K562 (cell line): ENCODE measurements at regions not wholly inside any gene's neighbourhood (a gene's known extent, or its start where the extent isn't known, plus 50 kb on each side); places are given as distances from the start of the nearest gene placed in this dataset.

Experiments
- ATAC-seq: fragments of 200-7000 bp; cut with Tn5 transposase; 3 replicates; pipeline ENCODE4 v1.9.1; 2020; ENCODE audit warnings: moderate library complexity
- BruUV-seq: library from RNA; stranded (reverse); fragments of 400-500 nt; replicated peaks from 2 replicates; lab custom pipeline; 2021; lab: Mats Ljungman, UMichigan
- CTCF ChIA-PET: fragments of 300-600 bp; formaldehyde crosslinking; extraction: SDS; loops from one replicate; lab custom pipeline; 2021; ENCODE audit warnings: low intra/inter-chr PET ratio; lab: Yijun Ruan, JAX
- POLR2A ChIA-PET: fragments of 300-600, 350-650 bp; sonication (Branson Sonifier 250); formaldehyde crosslinking; extraction: SDS; loops from one replicate; lab custom pipeline; 2021; ENCODE audit warnings: antibody characterized with exemption, inconsistent platforms; lab: Yijun Ruan, JAX
- DNase-seq, 4 experiments: peaks; one replicate each; pipeline versions ENCODE4 v3.0.0 to v3.0.0-alpha.2; 2011 to 2018; ENCODE audit warnings: low spot score in 3 of 4, mixed read lengths in 3 of 4; ENCODE audit errors: extremely low read depth in 1 of 4
- FAIRE-seq: peaks from 2 replicates; lab custom pipeline; 2011; peaks lifted over from hg19 to GRCh38; lab: Jason Lieb, UNC
- H2AFZ ChIP-seq: 2 replicates; pipeline ENCODE4 v1.6.0; 2011; ENCODE audit warnings: low read depth, low read length, control low read depth, inconsistent platforms
- H3K27ac ChIP-seq: fragments of 200-600 bp; 3 replicates; pipeline ENCODE4 v1.8.0; 2011; ENCODE audit warnings: low read depth, mild to moderate bottlenecking, control low read depth, inconsistent platforms, low read length, moderate library complexity, mixed read lengths; ENCODE audit errors: extremely low read depth
- H3K27me3 ChIP-seq, 2 experiments: fragments of 300-600 bp in 1 of 2; 2 replicates in 1 of 2; 3 replicates in 1 of 2; pipeline versions ENCODE4 v1.6.0 to v1.8.0; 2011; ENCODE audit warnings: inconsistent platforms in 2 of 2, low read length in 2 of 2, mild to moderate bottlenecking in 1 of 2, mixed read lengths in 1 of 2, moderate library complexity in 1 of 2; ENCODE audit not compliant: control insufficient read depth in 2 of 2, insufficient read depth in 2 of 2
- H3K36me3 ChIP-seq: fragments of 300-600 bp; 3 replicates; pipeline ENCODE4 v1.8.0; 2011; ENCODE audit warnings: mild to moderate bottlenecking, low read length, inconsistent platforms; ENCODE audit not compliant: control insufficient read depth, insufficient read depth
- H3K4me1 ChIP-seq, 2 experiments: fragments of 200-600 bp in 1 of 2; replicated peaks in 1 of 2; 2 replicates in 1 of 2; 3 replicates in 1 of 2; pipeline versions ENCODE4 v1.5.1 to v1.8.0; 2011; ENCODE audit warnings: inconsistent platforms in 2 of 2, low read length in 2 of 2, mild to moderate bottlenecking in 1 of 2, mixed read lengths in 1 of 2, moderate library complexity in 1 of 2; ENCODE audit not compliant: control insufficient read depth in 2 of 2, insufficient read depth in 2 of 2
- H3K4me2 ChIP-seq: 2 replicates; pipeline ENCODE4 v1.6.1; 2011; ENCODE audit warnings: low read length, control low read depth, inconsistent platforms, mixed read lengths; ENCODE audit not compliant: insufficient read depth
- H3K4me3 ChIP-seq: fragments of 200-600 bp; sonication (generic), shearing (Covaris generic); 2 replicates; pipeline ENCODE4 v1.5.1; 2016; ENCODE audit warnings: control low read depth, inconsistent platforms
- H3K79me2 ChIP-seq: fragments of 200-600 bp; 3 replicates; pipeline ENCODE4 v1.8.0; 2011; ENCODE audit warnings: low read length, inconsistent platforms; ENCODE audit not compliant: control insufficient read depth, insufficient read depth
- H3K9ac ChIP-seq, 2 experiments: 2 replicates each; pipeline versions ENCODE4 v1.6.0 to v1.6.1; 2011; ENCODE audit warnings: low read depth in 2 of 2, low read length in 2 of 2, control low read depth in 1 of 2, inconsistent platforms in 1 of 2, mild to moderate bottlenecking in 1 of 2, mixed read lengths in 1 of 2; ENCODE audit not compliant: insufficient read depth in 1 of 2
- H3K9me1 ChIP-seq: one replicate; pipeline ENCODE4 v1.6.0; 2011; ENCODE audit warnings: inconsistent platforms, mild to moderate bottlenecking, low read length, moderate library complexity; ENCODE audit not compliant: control insufficient read depth, insufficient read depth
- H3K9me3 ChIP-seq: replicated peaks from 2 replicates; pipeline ENCODE4 v1.5.1; 2011; ENCODE audit warnings: low read depth, low read length, inconsistent platforms; ENCODE audit not compliant: control insufficient read depth, insufficient read depth
- H4K20me1 ChIP-seq: replicated peaks from 2 replicates; pipeline ENCODE4 v1.6.1; 2011; ENCODE audit warnings: low read length, inconsistent platforms, mixed read lengths; ENCODE audit not compliant: control insufficient read depth, insufficient read depth
- BDP1 ChIP-seq: IDR thresholded peaks from 3 replicates; pipeline ENCODE4 v1.6.1; 2011; ENCODE audit not compliant: insufficient read length, insufficient read depth
- CCNT2 ChIP-seq: IDR thresholded peaks from 2 replicates; pipeline ENCODE4 v1.6.1; 2011; ENCODE audit warnings: borderline replicate concordance, low read depth, mild to moderate bottlenecking, moderate library complexity, mixed read lengths, low read length; ENCODE audit not compliant: insufficient read length; ENCODE audit errors: extremely low read depth
- GABPA ChIP-seq: fragments of 200-800 bp; sonication (Bioruptor generic); conservative IDR thresholded peaks from 2 replicates; pipeline ENCODE4 v1.6.1; 2016; ENCODE audit warnings: low read depth, missing genetic modification characterization, missing compliant biosample characterization
- IRF2 ChIP-seq: sonication (generic); formaldehyde crosslinking; IDR thresholded peaks from 2 replicates; pipeline ENCODE4 v1.8.1; 2022; ENCODE audit warnings: mild to moderate bottlenecking, missing genetic modification reagents
- KDM1A ChIP-seq, 2 experiments: fragments of 450-650 bp; IDR thresholded peaks; 2 replicates each; pipeline ENCODE4 v1.6.1; 2016; ENCODE audit warnings: mild to moderate bottlenecking in 2 of 2
- SREBF1 ChIP-seq: fragments of 150-350 bp; IDR thresholded peaks from 2 replicates; pipeline ENCODE4 v1.6.1; 2014; ENCODE audit warnings: antibody characterized with exemption, low read depth, low read length, borderline replicate concordance
- WGBS: fragments of 100-300 bp; shearing (Covaris generic); methylation state at CpG from one replicate; pipeline ENCODE4 v1.1.6; 2016; ENCODE audit warnings: low coverage, mixed read lengths; ENCODE audit not compliant: insufficient coverage; ENCODE audit errors: missing lambda C conversion rate; 5-methylcytosine and 5-hydroxymethylcytosine counted together
- in situ Hi-C: fragments of 300-500 bp; cut with MboI; formaldehyde crosslinking; loops from 4 replicates; pipeline ENCODE4 v1.15.0; 2018; ENCODE audit warnings: inconsistent platforms, mixed read lengths
- intact Hi-C: fragments of 100-400 bp; cut with micrococcal nuclease; formaldehyde crosslinking; loops from 2 replicates; pipeline ENCODE4 v1.14.2; 2022
- TF ChIP-seq, protein P1 (sequence below): fragments of 250-450 bp; sonication (Bioruptor Pico); IDR thresholded peaks from 2 replicates; pipeline ENCODE4 v1.8.0; 2022; ENCODE audit warnings: inconsistent platforms, mild to moderate bottlenecking, moderate library complexity, borderline replicate concordance
- TF ChIP-seq, protein P2 (sequence below): IDR thresholded peaks from 2 replicates; pipeline ENCODE4 v1.6.1; 2011; ENCODE audit not compliant: insufficient read length; ENCODE audit errors: extremely low read depth
- TF ChIP-seq, protein P3 (sequence below): fragments of 450-650 bp; IDR thresholded peaks from one replicate; pipeline ENCODE4 v1.6.1; 2018; ENCODE audit warnings: mild to moderate bottlenecking, moderate library complexity; ENCODE audit not compliant: partially characterized antibody

DNA sequence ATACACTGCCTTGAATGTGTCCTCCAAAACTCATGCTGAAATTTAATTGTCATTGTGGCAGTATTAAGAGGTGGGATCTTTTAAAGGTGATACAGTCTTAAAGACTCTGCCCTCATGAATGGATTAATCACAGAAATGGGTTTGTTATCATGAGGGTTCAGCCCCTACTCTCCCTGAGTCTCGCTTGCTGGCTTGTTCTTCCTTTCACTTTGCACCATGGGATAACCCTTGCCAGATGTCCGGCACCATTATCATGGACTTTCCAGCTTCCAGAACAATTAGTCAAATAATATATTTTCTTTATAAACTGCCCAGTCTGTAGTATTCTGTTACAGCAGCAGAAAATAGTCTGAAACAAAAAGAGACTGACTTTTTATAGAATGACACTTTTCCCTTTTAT, 67.9 kb upstream of the TENT5A start (continued):
- no peak for TF ChIP-seq GABPA (tag)
- TF ChIP-seq, all 486 proteins: peak for 0

DNA sequence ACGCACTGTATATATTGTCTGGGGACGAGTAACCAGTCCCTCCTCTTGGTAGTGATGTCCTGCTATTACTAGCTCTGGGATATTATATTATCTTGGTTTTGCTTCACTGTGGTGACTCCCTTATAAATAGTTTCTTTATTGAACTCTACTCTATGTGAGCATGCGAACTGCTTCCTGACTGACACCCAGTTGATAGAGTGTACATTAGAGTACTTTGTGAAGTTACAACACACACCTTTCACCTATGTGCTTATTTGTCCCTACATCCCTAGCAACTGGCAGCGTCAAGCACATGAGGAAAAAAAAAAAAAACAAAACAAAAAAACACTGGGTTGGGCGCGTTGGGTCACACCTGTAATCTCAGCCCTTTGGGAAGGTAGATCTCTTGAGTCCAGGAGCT, 67.3 kb upstream of the TENT5A start:
- Histone ChIP-seq H3K9ac (no peak overlapping the region), H3K4me1 (no peaks in the 10 kb centered on the region), H3K4me3 (no peak overlapping the region), H3K79me2 (no peaks in the 10 kb centered on the region), H3K36me3 (no peaks in the 10 kb centered on the region), H3K4me2 (no peak overlapping the region), H3K27ac (no peak overlapping the region), H3K9me3 (peaks cover 2% of the 10 kb centered on the region; the same call in 1 of the 2 replicates), H4K20me1 (no peaks in the 10 kb centered on the region), H3K27me3 (no peaks in the 10 kb centered on the region), H3K9me1 (no peaks in the 10 kb centered on the region), H2AFZ (no peak overlapping the region)
- intact Hi-C loops (no loop called here), in situ Hi-C loops (no loop called here)
- FAIRE-seq = no peak
- CTCF ChIA-PET = no interaction called here
- WGBS = 2% methylated on average over 6 of the region's 6 CpGs
- POLR2A ChIA-PET = no interaction called here
- no peak for DNase-seq
- TF ChIP-seq, protein P1, sequence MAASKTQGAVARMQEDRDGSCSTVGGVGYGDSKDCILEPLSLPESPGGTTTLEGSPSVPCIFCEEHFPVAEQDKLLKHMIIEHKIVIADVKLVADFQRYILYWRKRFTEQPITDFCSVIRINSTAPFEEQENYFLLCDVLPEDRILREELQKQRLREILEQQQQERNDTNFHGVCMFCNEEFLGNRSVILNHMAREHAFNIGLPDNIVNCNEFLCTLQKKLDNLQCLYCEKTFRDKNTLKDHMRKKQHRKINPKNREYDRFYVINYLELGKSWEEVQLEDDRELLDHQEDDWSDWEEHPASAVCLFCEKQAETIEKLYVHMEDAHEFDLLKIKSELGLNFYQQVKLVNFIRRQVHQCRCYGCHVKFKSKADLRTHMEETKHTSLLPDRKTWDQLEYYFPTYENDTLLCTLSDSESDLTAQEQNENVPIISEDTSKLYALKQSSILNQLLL = no peak
- TF ChIP-seq SREBF1 = no peak
- TF ChIP-seq, protein P2, sequence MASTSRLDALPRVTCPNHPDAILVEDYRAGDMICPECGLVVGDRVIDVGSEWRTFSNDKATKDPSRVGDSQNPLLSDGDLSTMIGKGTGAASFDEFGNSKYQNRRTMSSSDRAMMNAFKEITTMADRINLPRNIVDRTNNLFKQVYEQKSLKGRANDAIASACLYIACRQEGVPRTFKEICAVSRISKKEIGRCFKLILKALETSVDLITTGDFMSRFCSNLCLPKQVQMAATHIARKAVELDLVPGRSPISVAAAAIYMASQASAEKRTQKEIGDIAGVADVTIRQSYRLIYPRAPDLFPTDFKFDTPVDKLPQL = no peak
- TF ChIP-seq KDM1A (IDR thresholded peaks at IDR 0.05) = no peak
- no peak for TF ChIP-seq BDP1
- TF ChIP-seq CCNT2 = no peak
- TF ChIP-seq, protein P3, sequence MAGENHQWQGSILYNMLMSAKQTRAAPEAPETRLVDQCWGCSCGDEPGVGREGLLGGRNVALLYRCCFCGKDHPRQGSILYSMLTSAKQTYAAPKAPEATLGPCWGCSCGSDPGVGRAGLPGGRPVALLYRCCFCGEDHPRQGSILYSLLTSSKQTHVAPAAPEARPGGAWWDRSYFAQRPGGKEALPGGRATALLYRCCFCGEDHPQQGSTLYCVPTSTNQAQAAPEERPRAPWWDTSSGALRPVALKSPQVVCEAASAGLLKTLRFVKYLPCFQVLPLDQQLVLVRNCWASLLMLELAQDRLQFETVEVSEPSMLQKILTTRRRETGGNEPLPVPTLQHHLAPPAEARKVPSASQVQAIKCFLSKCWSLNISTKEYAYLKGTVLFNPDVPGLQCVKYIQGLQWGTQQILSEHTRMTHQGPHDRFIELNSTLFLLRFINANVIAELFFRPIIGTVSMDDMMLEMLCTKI = no peak
- TF ChIP-seq IRF2 (CRISPR knock-in tag) = no peak
- no peak for ATAC-seq
- no TSS peak for BruUV-seq
